ENCODE measurements at regions not wholly inside any gene's neighbourhood (a gene's known extent, or its start where the extent isn't known, plus 50 kb on each side); places are given as distances from the start of the nearest gene placed in this dataset.

- no peak for DNase-seq (ENCODE audit: low read depth in 2 of 3, low spot score in 2 of 3)
Measured at GRCh38 chr2:81979086-81979485, 1674.5 kb upstream of the LRRTM1 start.

GRCh38 chr2:81976998-81977397 lies 1672.4 kb upstream of the LRRTM1 start:
- DNase-seq (ENCODE audit: low read depth in 2 of 3, low spot score in 2 of 3) = no peak

- no peak for DNase-seq (ENCODE audit: low read depth in 2 of 3, low spot score in 2 of 3)
Measured at GRCh38 chr2:81974216-81974615, 1669.7 kb upstream of the LRRTM1 start.

- no peak for DNase-seq (ENCODE audit: low read depth in 2 of 3, low spot score in 2 of 3)
Measured at GRCh38 chr2:81942876-81943275, 1638.3 kb upstream of the LRRTM1 start.

GRCh38 chr2:81942136-81942680 lies 1637.7 kb upstream of the LRRTM1 start:
- no peak for DNase-seq (ENCODE audit: low read depth in 2 of 3, low spot score in 2 of 3)

- no peak for DNase-seq (ENCODE audit: low read depth in 2 of 3, low spot score in 2 of 3)
Measured at GRCh38 chr2:81940266-81940955, 1635.9 kb upstream of the LRRTM1 start.

- DNase-seq (ENCODE audit: low read depth in 2 of 3, low spot score in 2 of 3) = no peak
Measured at GRCh38 chr2:81937944-81938343, 1633.4 kb upstream of the LRRTM1 start.

GRCh38 chr2:81903534-81903933 lies 1599.0 kb upstream of the LRRTM1 start:
- no peak for DNase-seq (ENCODE audit: low read depth in 2 of 3, low spot score in 2 of 3)

- DNase-seq (ENCODE audit: low read depth in 2 of 3, low spot score in 2 of 3) = no peak
Measured at GRCh38 chr2:81901017-81901416, 1596.5 kb upstream of the LRRTM1 start.

GRCh38 chr2:81895620-81896250 lies 1591.2 kb upstream of the LRRTM1 start:
- DNase-seq (ENCODE audit: low read depth in 2 of 3, low spot score in 2 of 3) = no peak

GRCh38 chr2:81894451-81894990 lies 1590.0 kb upstream of the LRRTM1 start:
- peak in 2 of 3 donors; percentile 18 to 51 for DNase-seq (ENCODE audit: low read depth in 2 of 3, low spot score in 2 of 3)

GRCh38 chr2:81876624-81877023 lies 1572.1 kb upstream of the LRRTM1 start:
- DNase-seq (ENCODE audit: low read depth in 2 of 3, low spot score in 2 of 3) = peak in 2 of 3 donors; percentile 10 to 64

GRCh38 chr2:81872006-81872405 lies 1567.5 kb upstream of the LRRTM1 start:
- no peak for DNase-seq (ENCODE audit: low read depth in 2 of 3, low spot score in 2 of 3)

GRCh38 chr2:81870119-81870518 lies 1565.6 kb upstream of the LRRTM1 start:
- no peak for DNase-seq (ENCODE audit: low read depth in 2 of 3, low spot score in 2 of 3)

- DNase-seq (ENCODE audit: low read depth in 2 of 3, low spot score in 2 of 3) = peak in 1 of 3 donors; percentile 4
Measured at GRCh38 chr2:81858998-81859397, 1554.4 kb upstream of the LRRTM1 start.

GRCh38 chr2:81853341-81853740 lies 1548.8 kb upstream of the LRRTM1 start:
- DNase-seq (ENCODE audit: low read depth in 2 of 3, low spot score in 2 of 3) = no peak

- no peak for DNase-seq (ENCODE audit: low read depth in 2 of 3, low spot score in 2 of 3)
Measured at GRCh38 chr2:81852651-81853050, 1548.1 kb upstream of the LRRTM1 start.

GRCh38 chr2:81839780-81840179 lies 1535.2 kb upstream of the LRRTM1 start:
- DNase-seq (ENCODE audit: low read depth in 2 of 3, low spot score in 2 of 3) = no peak

GRCh38 chr2:81835321-81836000 lies 1530.9 kb upstream of the LRRTM1 start:
- no peak for DNase-seq (ENCODE audit: low read depth in 2 of 3, low spot score in 2 of 3)

GRCh38 chr2:81786811-81787210 lies 1482.3 kb upstream of the LRRTM1 start:
- DNase-seq (ENCODE audit: low read depth in 2 of 3, low spot score in 2 of 3) = no peak

- no peak for DNase-seq (ENCODE audit: low read depth in 2 of 3, low spot score in 2 of 3)
Measured at GRCh38 chr2:81767187-81767912, 1462.8 kb upstream of the LRRTM1 start.
